Fibroblast of the aortic adventitia (primary cell): ENCODE measurements at regions not wholly inside any gene's neighbourhood (a gene's known extent, or its start where the extent isn't known, plus 50 kb on each side); places are given as distances from the start of the nearest gene placed in this dataset.

Source experiments
- DNase-seq: peaks from one replicate; pipeline ENCODE4 v3.0.0-alpha.2; 2010; ENCODE audit warnings: low read depth
- H3K4me3 ChIP-seq: 2 replicates; pipeline ENCODE4 v1.5.1; 2011; ENCODE audit warnings: low read depth, mild to moderate bottlenecking, control low read depth, low read length, moderate library complexity
- TF ChIP-seq, protein P1 (sequence below): IDR thresholded peaks from 2 replicates; pipeline ENCODE4 v1.5.1; 2011; ENCODE audit warnings: mild to moderate bottlenecking, low read length, control low read depth, inconsistent platforms; ENCODE audit not compliant: insufficient read depth

DNA sequence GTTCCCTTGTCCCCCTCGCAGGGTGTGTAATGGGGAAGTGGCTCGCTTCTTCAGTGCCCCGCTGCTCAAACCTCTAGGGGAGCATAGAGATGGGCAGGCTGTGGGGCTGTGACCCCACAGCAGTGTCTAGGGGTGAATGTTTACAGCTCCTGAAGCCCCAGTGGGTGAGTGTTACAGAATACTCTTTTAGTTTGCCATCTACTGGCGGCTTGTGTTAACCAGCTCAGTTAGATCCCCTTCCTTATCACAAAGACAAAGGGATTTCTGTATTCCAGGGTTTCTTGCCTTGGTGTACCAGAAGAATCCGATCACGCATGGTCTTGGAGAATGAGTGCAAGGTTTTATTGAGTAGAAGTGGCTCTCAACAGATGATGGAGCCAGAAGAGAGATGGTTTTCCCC lies 108.1 kb upstream of the IQCM start:
- H3K4me3 ChIP-seq, result no peak overlapping the region
- no peak for DNase-seq
- TF ChIP-seq, protein P1, sequence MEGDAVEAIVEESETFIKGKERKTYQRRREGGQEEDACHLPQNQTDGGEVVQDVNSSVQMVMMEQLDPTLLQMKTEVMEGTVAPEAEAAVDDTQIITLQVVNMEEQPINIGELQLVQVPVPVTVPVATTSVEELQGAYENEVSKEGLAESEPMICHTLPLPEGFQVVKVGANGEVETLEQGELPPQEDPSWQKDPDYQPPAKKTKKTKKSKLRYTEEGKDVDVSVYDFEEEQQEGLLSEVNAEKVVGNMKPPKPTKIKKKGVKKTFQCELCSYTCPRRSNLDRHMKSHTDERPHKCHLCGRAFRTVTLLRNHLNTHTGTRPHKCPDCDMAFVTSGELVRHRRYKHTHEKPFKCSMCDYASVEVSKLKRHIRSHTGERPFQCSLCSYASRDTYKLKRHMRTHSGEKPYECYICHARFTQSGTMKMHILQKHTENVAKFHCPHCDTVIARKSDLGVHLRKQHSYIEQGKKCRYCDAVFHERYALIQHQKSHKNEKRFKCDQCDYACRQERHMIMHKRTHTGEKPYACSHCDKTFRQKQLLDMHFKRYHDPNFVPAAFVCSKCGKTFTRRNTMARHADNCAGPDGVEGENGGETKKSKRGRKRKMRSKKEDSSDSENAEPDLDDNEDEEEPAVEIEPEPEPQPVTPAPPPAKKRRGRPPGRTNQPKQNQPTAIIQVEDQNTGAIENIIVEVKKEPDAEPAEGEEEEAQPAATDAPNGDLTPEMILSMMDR, result no peak

DNA sequence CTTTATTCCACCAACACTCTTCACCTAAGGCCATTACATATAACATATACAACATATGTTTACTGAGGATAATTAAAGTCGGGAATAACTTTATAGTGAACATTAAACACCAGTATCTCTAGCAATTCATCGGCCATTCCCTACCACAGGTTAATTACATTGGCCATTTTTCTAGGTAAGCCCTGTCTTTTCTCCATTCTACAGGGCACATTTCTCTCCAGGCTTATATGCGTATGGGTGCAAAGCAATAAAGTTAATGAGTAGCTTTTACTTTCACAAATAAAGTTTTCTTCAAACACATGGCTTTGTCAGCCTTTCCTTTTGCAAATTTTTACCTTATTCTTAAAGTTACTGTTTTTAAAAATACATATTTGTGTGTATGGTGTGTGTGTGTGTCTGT lies 111.9 kb upstream of the IQCM start:
- H3K4me3 ChIP-seq, result no peak overlapping the region
- DNase-seq, result no peak
- TF ChIP-seq, protein P1, result no peak

DNA sequence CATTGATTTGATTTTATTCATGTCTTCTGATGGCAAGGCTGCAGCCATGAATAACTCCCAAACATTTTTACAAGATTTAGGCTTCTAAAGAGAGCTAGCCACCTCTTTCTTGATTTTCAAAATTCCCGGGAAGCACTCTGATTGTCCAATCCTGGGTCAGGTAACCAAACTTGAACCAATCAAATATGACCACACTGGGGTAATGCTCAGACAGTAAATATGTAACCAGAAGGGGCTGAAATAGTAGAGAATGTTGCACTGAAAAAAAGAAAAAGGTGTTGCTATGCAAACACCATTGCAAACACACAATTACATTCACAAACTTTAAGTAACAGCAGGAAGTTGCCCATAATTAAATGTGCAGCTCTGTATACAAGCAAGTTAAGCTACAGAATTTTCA lies 112.9 kb upstream of the IQCM start:
- TF ChIP-seq, protein P1, result no peak
- no peak overlapping the region for H3K4me3 ChIP-seq
- no peak for DNase-seq

DNA sequence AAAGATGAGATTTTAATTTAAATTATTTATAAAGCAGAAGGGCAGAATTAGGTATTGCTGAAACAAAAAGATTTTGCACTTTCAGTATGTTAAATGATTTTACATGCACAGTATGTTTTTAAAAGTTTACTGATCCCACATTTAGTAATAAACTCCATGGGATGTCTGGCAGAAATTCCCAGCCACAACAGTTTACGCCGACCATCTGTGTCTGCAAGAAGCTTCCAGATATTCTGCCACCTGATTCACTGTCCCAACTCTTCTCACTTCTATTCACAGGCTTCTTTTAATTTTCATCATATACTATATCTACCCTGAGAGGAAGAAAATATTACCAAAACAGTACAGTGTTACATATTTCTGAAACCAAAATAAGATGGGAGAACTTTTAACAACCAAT lies 115.8 kb upstream of the IQCM start:
- no peak overlapping the region for H3K4me3 ChIP-seq
- TF ChIP-seq, protein P1, result no peak
- DNase-seq, result no peak

DNA sequence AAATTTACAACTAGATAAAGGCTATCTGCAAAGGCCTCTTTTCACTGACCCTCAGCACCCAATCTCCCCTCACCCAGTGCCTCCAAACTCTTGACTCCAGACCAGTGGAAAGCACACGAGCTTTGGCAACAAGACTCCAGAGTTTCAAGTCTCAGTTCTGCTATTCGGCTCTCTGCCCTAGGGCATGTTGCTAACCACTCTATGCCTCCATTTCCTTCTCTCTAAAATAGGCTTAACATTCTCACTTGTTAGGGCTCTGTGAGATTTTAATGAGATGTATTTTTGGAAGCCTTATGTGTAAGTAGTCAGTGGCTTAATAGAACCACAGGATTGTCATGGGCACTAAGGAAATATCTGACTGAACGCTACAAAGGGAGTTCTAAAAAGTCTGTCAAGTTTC lies 116.5 kb upstream of the IQCM start:
- no peak for DNase-seq

DNA sequence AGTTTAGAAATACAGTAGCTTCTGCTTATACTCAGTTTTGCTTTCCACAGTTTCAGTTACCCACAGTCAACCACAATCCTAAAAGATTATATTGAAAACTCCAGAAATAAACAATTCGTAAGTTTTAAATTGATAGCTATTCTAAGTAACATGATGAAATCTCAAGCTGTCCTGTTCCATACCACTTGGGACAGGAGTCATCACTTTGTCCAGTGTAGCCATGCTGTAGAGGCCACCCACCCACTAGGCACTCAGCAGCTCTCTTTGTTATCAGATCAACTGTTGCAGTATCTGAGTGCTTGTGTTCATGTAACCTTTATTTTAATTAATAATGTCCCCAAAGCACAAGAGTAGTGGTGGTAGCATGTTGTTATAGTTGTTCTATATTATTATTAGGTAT lies 117.5 kb upstream of the IQCM start:
- DNase-seq, result no peak
- no peak overlapping the region for H3K4me3 ChIP-seq
- TF ChIP-seq, protein P1, result no peak

More for the DNA sequence above, 116.5 kb upstream of the IQCM start:
- TF ChIP-seq, protein P1, result no peak
- H3K4me3 ChIP-seq, result no peak overlapping the region

DNA sequence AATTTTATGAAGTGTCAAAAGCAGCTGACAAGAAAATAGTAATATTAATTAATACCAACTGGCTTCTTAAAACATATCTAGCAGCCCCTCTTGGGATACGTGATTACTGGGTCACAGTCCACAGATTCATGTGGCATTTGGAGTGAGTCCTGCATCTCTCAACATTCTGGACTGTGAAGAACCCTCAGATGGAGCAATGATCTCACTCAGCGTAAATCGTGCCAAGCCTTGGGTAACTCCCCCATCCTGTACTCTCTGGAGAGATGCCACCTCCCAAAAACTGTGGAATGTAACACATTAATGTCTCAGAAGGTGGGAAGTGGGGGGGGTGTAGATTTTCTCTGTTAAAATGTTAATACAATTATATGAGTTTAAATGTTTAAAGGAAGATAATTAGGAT lies 118.2 kb upstream of the IQCM start:
- no peak overlapping the region for H3K4me3 ChIP-seq
- DNase-seq, result peak; percentile 35
- TF ChIP-seq, protein P1, result no peak
